K562 (cell line): ENCODE measurements at regions not wholly inside any gene's neighbourhood (a gene's known extent, or its start where the extent isn't known, plus 50 kb on each side); places are given as distances from the start of the nearest gene placed in this dataset.

Experiments
- ARHGAP35 ChIP-seq: fragments of 450-650 bp; IDR thresholded peaks from 2 replicates; pipeline ENCODE4 v1.6.1; 2018; ENCODE audit not compliant: partially characterized antibody
- C11orf30 ChIP-seq: fragments of 450-650 bp; IDR thresholded peaks from 2 replicates; pipeline ENCODE4 v1.6.1; 2016; ENCODE audit warnings: low read depth, mild to moderate bottlenecking
- ELK3 ChIP-seq: fragments of 450-650 bp; formaldehyde crosslinking; IDR thresholded peaks from 2 replicates; pipeline ENCODE4 v1.4.0; 2020; ENCODE audit warnings: mild to moderate bottlenecking
- HBP1 ChIP-seq: fragments of 450-650 bp; formaldehyde crosslinking; IDR thresholded peaks from 2 replicates; pipeline ENCODE4 v1.4.0; 2022; ENCODE audit warnings: missing genetic modification characterization
- HMBOX1 ChIP-seq: sonication (generic); IDR thresholded peaks from 2 replicates; pipeline ENCODE4 v1.6.1; 2016
- IRF2 ChIP-seq: sonication (generic); formaldehyde crosslinking; IDR thresholded peaks from 2 replicates; pipeline ENCODE4 v1.8.1; 2022; ENCODE audit warnings: mild to moderate bottlenecking, missing genetic modification reagents
- JUNB ChIP-seq: fragments of 450-650 bp; formaldehyde crosslinking; conservative IDR thresholded peaks from 2 replicates; pipeline ENCODE4 v1.4.0; 2020; ENCODE audit warnings: mild to moderate bottlenecking
- JUND ChIP-seq, 2 experiments: IDR thresholded peaks; 2 replicates in 1 of 2; 3 replicates in 1 of 2; pipeline ENCODE4 v1.6.1; 2011; ENCODE audit warnings: borderline replicate concordance in 2 of 2, low read depth in 2 of 2, low read length in 2 of 2, improper control_type of control experiment in 1 of 2, missing biosample characterization in 1 of 2, missing genetic modification characterization in 1 of 2, missing genetic modification reagents in 1 of 2
- KDM1A ChIP-seq, 2 experiments: fragments of 450-650 bp; IDR thresholded peaks; 2 replicates each; pipeline ENCODE4 v1.6.1; 2016; ENCODE audit warnings: mild to moderate bottlenecking in 2 of 2
- KLF10 ChIP-seq: fragments of 250-450 bp; sonication (Bioruptor Pico); IDR thresholded peaks from 2 replicates; pipeline ENCODE4 v1.6.1; 2021; ENCODE audit warnings: matching md5 sums
- LCOR ChIP-seq: sonication (generic); formaldehyde crosslinking; IDR thresholded peaks from 2 replicates; pipeline ENCODE4 v1.8.0; 2022; ENCODE audit warnings: mild to moderate bottlenecking, missing genetic modification reagents
- MEF2D ChIP-seq: conservative IDR thresholded peaks from 2 replicates; pipeline ENCODE4 v1.6.1; 2016; ENCODE audit warnings: low read depth, missing genetic modification characterization, missing compliant biosample characterization
- MYBL2 ChIP-seq, 2 experiments: fragments of 450-650 bp in 1 of 2; sonication (generic) in 1 of 2; formaldehyde crosslinking in 1 of 2; IDR thresholded peaks; 2 replicates each; pipeline versions ENCODE4 v1.6.1 to v1.8.1; 2017 to 2022; ENCODE audit warnings: borderline replicate concordance in 1 of 2, inconsistent platforms in 1 of 2, low read depth in 1 of 2, mild to moderate bottlenecking in 1 of 2, missing genetic modification reagents in 1 of 2, moderate library complexity in 1 of 2
- MYNN ChIP-seq, 2 experiments: sonication (generic); formaldehyde crosslinking in 1 of 2; IDR thresholded peaks; 2 replicates each; pipeline versions ENCODE4 v1.5.0 to v1.6.1; 2016 to 2020; ENCODE audit warnings: antibody characterized with exemption in 1 of 2, missing genetic modification reagents in 1 of 2
- RFX1 ChIP-seq: fragments of 450-650 bp; IDR thresholded peaks from 2 replicates; pipeline ENCODE4 v1.6.1; 2016; ENCODE audit warnings: mild to moderate bottlenecking, moderate library complexity
- SMARCA5 ChIP-seq: fragments of 450-650 bp; IDR thresholded peaks from 2 replicates; pipeline ENCODE4 v1.6.1; 2016
- SMARCE1 ChIP-seq: fragments of 450-650 bp; IDR thresholded peaks from 2 replicates; pipeline ENCODE4 v1.7.1; 2016; ENCODE audit warnings: mild to moderate bottlenecking
- SRSF3 ChIP-seq: fragments of 200-400 bp; formaldehyde crosslinking; IDR thresholded peaks from 2 replicates; pipeline ENCODE4 v1.6.1; 2016; ENCODE audit warnings: mild to moderate bottlenecking, low read length, moderate library complexity; ENCODE audit not compliant: insufficient read depth
- TAF7 ChIP-seq: fragments of 450-650 bp; IDR thresholded peaks from 2 replicates; pipeline ENCODE4 v1.6.1; 2016; ENCODE audit warnings: missing genetic modification characterization, missing compliant biosample characterization
- ZFP91 ChIP-seq: sonication (generic); formaldehyde crosslinking; IDR thresholded peaks from 2 replicates; pipeline ENCODE4 v1.8.0; 2022; ENCODE audit warnings: mild to moderate bottlenecking, missing genetic modification reagents
- ZNF197 ChIP-seq: fragments of 200-800 bp; sonication (Bioruptor generic); IDR thresholded peaks from 2 replicates; pipeline ENCODE4 v1.6.1; 2016; ENCODE audit warnings: low read depth, missing genetic modification characterization, missing compliant biosample characterization
- ZNF316 ChIP-seq: fragments of 450-650 bp; IDR thresholded peaks from 2 replicates; pipeline ENCODE4 v1.6.1; 2016
- ZNF436 ChIP-seq: fragments of 250-450, 450-650 bp; sonication (Bioruptor Pico); formaldehyde crosslinking; IDR thresholded peaks from 2 replicates; pipeline ENCODE4 v1.7.0; 2020; ENCODE audit warnings: mild to moderate bottlenecking
- ZNF444 ChIP-seq: fragments of 250-450 bp; sonication (Bioruptor Pico); IDR thresholded peaks from 2 replicates; pipeline ENCODE4 v1.4.0; 2020; ENCODE audit warnings: mild to moderate bottlenecking, moderate library complexity

- TF ChIP-seq ZNF197: no peak
- no peak for TF ChIP-seq ZNF436 (CRISPR knock-in tag)
- no peak for TF ChIP-seq JUNB (CRISPR knock-in tag)
- no peak for TF ChIP-seq ARHGAP35
- no peak for TF ChIP-seq MYBL2 (IDR thresholded peaks at IDR 0.05; ENCODE audit: low read depth)
- TF ChIP-seq MYBL2 (CRISPR knock-in tag; IDR thresholded peaks at IDR 0.05; ENCODE audit: borderline replicate concordance): no peak
- TF ChIP-seq SMARCA5: no peak
- TF ChIP-seq JUND (IDR thresholded peaks at IDR 0.05; ENCODE audit: borderline replicate concordance, low read depth, low read length): peak; percentile 87
- TF ChIP-seq JUND (tag; IDR thresholded peaks at IDR 0.05; ENCODE audit: borderline replicate concordance, low read depth, low read length): peak; percentile 28; the same call in 1 of the 3 replicates
- no peak for TF ChIP-seq SRSF3
- no peak for TF ChIP-seq C11orf30
- no peak for TF ChIP-seq IRF2 (CRISPR knock-in tag)
- no peak for TF ChIP-seq ZFP91 (CRISPR knock-in tag)
- TF ChIP-seq ZNF444 (CRISPR knock-in tag): no peak
- peak; percentile 67; the same call in 1 of the 2 replicates for TF ChIP-seq HMBOX1
- TF ChIP-seq RFX1: peak; percentile 39; the same call in 1 of the 2 replicates
- TF ChIP-seq TAF7 (tag): no peak
- no peak for TF ChIP-seq HBP1 (CRISPR knock-in tag)
- TF ChIP-seq LCOR (CRISPR knock-in tag): 0 out of 2 replicates have a peak, but pooled peaks have one; percentile 46
- TF ChIP-seq MYNN (IDR thresholded peaks at IDR 0.05): no peak
- no peak for TF ChIP-seq MYNN (CRISPR knock-in tag; IDR thresholded peaks at IDR 0.05)
- 0 out of 2 replicates have a peak, but pooled peaks have one; percentile 18 for TF ChIP-seq MEF2D
- peak; percentile 52 to 53; a peak in 2 of 4 replicates for TF ChIP-seq KDM1A (IDR thresholded peaks at IDR 0.05)
- TF ChIP-seq ELK3: no peak
- no peak for TF ChIP-seq ZNF316
- TF ChIP-seq KLF10 (CRISPR knock-in tag): no peak
- TF ChIP-seq SMARCE1: peak; percentile 75
These were observed 763.9 kb downstream of the TMEM182 start (continued) for GRCh38 chr2:103525756-103526155.
